Fibroblast of lung (primary cell): ENCODE measurements at regions not wholly inside any gene's neighbourhood (a gene's known extent, or its start where the extent isn't known, plus 50 kb on each side); places are given as distances from the start of the nearest gene placed in this dataset.

Source experiments
- DNase-seq, 2 donors: peaks; one replicate each; pipeline versions ENCODE4 v3.0.0 to v3.0.0-alpha.2; 2010; ENCODE audit warnings: low read depth in 2 of 2
- H2AFZ ChIP-seq: 2 replicates; pipeline ENCODE4 v1.5.1; 2012; ENCODE audit warnings: low read length, control low read depth, inconsistent platforms
- H3K27ac ChIP-seq: 2 replicates; pipeline ENCODE4 v1.5.1; 2011; ENCODE audit warnings: low read length, control low read depth; ENCODE audit not compliant: insufficient read depth
- H3K27me3 ChIP-seq: 2 replicates; pipeline ENCODE4 v1.5.1; 2011; ENCODE audit warnings: mild to moderate bottlenecking, low read length; ENCODE audit not compliant: control insufficient read depth, insufficient read depth
- H3K36me3 ChIP-seq: 2 replicates; pipeline ENCODE4 v1.5.1; 2011; ENCODE audit warnings: low read length; ENCODE audit not compliant: control insufficient read depth, insufficient read depth
- H3K4me1 ChIP-seq: 2 replicates; pipeline ENCODE4 v1.5.1; 2011; ENCODE audit warnings: low read length; ENCODE audit not compliant: control insufficient read depth, insufficient read depth; ENCODE audit errors: extremely low read depth
- H3K4me2 ChIP-seq: 2 replicates; pipeline ENCODE4 v1.5.1; 2011; ENCODE audit warnings: low read length, control low read depth; ENCODE audit not compliant: insufficient read depth; ENCODE audit errors: extremely low read depth
- H3K4me3 ChIP-seq, 4 experiments: fragments of 200-600 bp in 1 of 4; sonication (generic) in 1 of 4; replicated peaks in 1 of 4; 2 replicates each; pipeline ENCODE4 v1.5.1; 2011 to 2016; ENCODE audit warnings: low read length in 4 of 4, low read depth in 3 of 4, mild to moderate bottlenecking in 3 of 4, control low read depth in 2 of 4, inconsistent platforms in 1 of 4, mixed read lengths in 1 of 4; ENCODE audit not compliant: insufficient read depth in 1 of 4; ENCODE audit errors: control extremely low read depth in 1 of 4
- H3K79me2 ChIP-seq: 2 replicates; pipeline ENCODE4 v1.5.1; 2012; ENCODE audit warnings: mild to moderate bottlenecking, low read length, inconsistent platforms; ENCODE audit not compliant: control insufficient read depth, insufficient read depth
- H3K9ac ChIP-seq: 2 replicates; pipeline ENCODE4 v1.5.1; 2011; ENCODE audit warnings: mild to moderate bottlenecking, low read length, control low read depth; ENCODE audit not compliant: insufficient read depth
- H3K9me3 ChIP-seq: 2 replicates; pipeline ENCODE4 v1.5.1; 2012; ENCODE audit warnings: low read depth, low read length; ENCODE audit not compliant: control insufficient read depth, insufficient read depth
- H4K20me1 ChIP-seq: 2 replicates; pipeline ENCODE4 v1.5.1; 2011; ENCODE audit warnings: low read length; ENCODE audit not compliant: control insufficient read depth, insufficient read depth; ENCODE audit errors: extremely low read depth
- CTCF ChIP-seq, 2 donors: IDR thresholded peaks in 1 of 2; conservative IDR thresholded peaks in 1 of 2; 1 replicate in 1 of 2; 2 replicates in 1 of 2; pipeline ENCODE4 v1.5.1; 2011 to 2012; ENCODE audit warnings: low read length in 2 of 2, control low read depth in 1 of 2, inconsistent platforms in 1 of 2, low read depth in 1 of 2, mild to moderate bottlenecking in 1 of 2
- EZH2 ChIP-seq: IDR thresholded peaks from 2 replicates; pipeline ENCODE4 v1.5.1; 2012; ENCODE audit warnings: low read length, control low read depth, mild to moderate bottlenecking; ENCODE audit errors: missing control alignments

- H3K27ac ChIP-seq, result no peak overlapping the region
- no peaks in the 10 kb centered on the region for H3K9me3 ChIP-seq
- no peak overlapping the region for H3K4me2 ChIP-seq
These were observed 50.8 kb upstream of the TAGAP start for GRCh38 chr6:159095616-159096015.

GRCh38 chr6:159094444-159095252, 49.9 kb upstream of the TAGAP start:
- Histone ChIP-seq H3K9ac (no peak overlapping the region), H2AFZ (no peak overlapping the region)

More at GRCh38 chr6:159095616-159096015, 50.8 kb upstream of the TAGAP start:
- H4K20me1 ChIP-seq, result no peaks in the 10 kb centered on the region
- no peaks in the 10 kb centered on the region for H3K27me3 ChIP-seq
- H3K4me3 ChIP-seq, result no peak overlapping the region
- no peak overlapping the region for H2AFZ ChIP-seq
- no peaks in the 10 kb centered on the region for H3K36me3 ChIP-seq
- TF ChIP-seq CTCF (conservative IDR thresholded peaks at IDR 0.05 in 1 of 2, IDR thresholded peaks at IDR 0.05 in 1 of 2; ENCODE audit: low read depth in 1 of 2, low read length in 2 of 2) (no peak), EZH2 (no peak)
- H3K4me1 ChIP-seq, result no peaks in the 10 kb centered on the region
- H3K79me2 ChIP-seq, result no peaks in the 10 kb centered on the region
- no peak overlapping the region for H3K9ac ChIP-seq
- DNase-seq, result no peak

More at GRCh38 chr6:159094444-159095252, 49.9 kb upstream of the TAGAP start:
- H3K4me3 ChIP-seq, result no peak overlapping the region
- H3K27me3 ChIP-seq, result no peaks in the 10 kb centered on the region
- no peaks in the 10 kb centered on the region for H3K4me1 ChIP-seq
- no peaks in the 10 kb centered on the region for H4K20me1 ChIP-seq
- DNase-seq, result no peak
- H3K4me2 ChIP-seq, result no peak overlapping the region
- H3K9me3 ChIP-seq, result no peaks in the 10 kb centered on the region
- H3K27ac ChIP-seq, result no peak overlapping the region
- no peaks in the 10 kb centered on the region for H3K79me2 ChIP-seq
- TF ChIP-seq CTCF (conservative IDR thresholded peaks at IDR 0.05 in 1 of 2, IDR thresholded peaks at IDR 0.05 in 1 of 2; ENCODE audit: low read depth in 1 of 2, low read length in 2 of 2) (no peak), EZH2 (no peak)
- H3K36me3 ChIP-seq, result no peaks in the 10 kb centered on the region
